Lung (tissue), 11 donors: ENCODE measurements at regions not wholly inside any gene's neighbourhood (a gene's known extent, or its start where the extent isn't known, plus 50 kb on each side); places are given as distances from the start of the nearest gene placed in this dataset.

Experiments used
- ATAC-seq: fragments of 200-7000 bp; cut with Tn5 transposase; one replicate; pipeline ENCODE4 v1.9.1; 2020; ENCODE audit warnings: moderate number of reproducible peaks; ENCODE audit not compliant: insufficient read depth, low FRiP score
- DNase-seq, 3 donors: peaks; one replicate each; pipeline ENCODE4 v3.0.0-alpha.2; 2013 to 2017
- H3K27ac ChIP-seq, 2 donors: one replicate each; pipeline ENCODE4 v1.5.1; 2013; ENCODE audit warnings: mild to moderate bottlenecking in 2 of 2, moderate library complexity in 2 of 2, control low read depth in 1 of 2, inconsistent platforms in 1 of 2, low read depth in 1 of 2, low read length in 1 of 2
- H3K27me3 ChIP-seq, 3 donors: one replicate each; pipeline ENCODE4 v1.5.1; 2013; ENCODE audit warnings: low read length in 2 of 3; ENCODE audit not compliant: control insufficient read depth in 3 of 3, insufficient read depth in 3 of 3
- H3K36me3 ChIP-seq, 4 donors: one replicate each; pipeline ENCODE4 v1.5.1; 2013; ENCODE audit warnings: low read length in 4 of 4, mild to moderate bottlenecking in 1 of 4, moderate library complexity in 1 of 4; ENCODE audit not compliant: control insufficient read depth in 4 of 4, insufficient read depth in 4 of 4
- H3K4me1 ChIP-seq, 5 donors: one replicate each; pipeline ENCODE4 v1.5.1; 2013; ENCODE audit warnings: low read length in 5 of 5, mild to moderate bottlenecking in 2 of 5, moderate library complexity in 1 of 5; ENCODE audit not compliant: control insufficient read depth in 5 of 5, insufficient read depth in 5 of 5
- H3K4me3 ChIP-seq: one replicate; pipeline ENCODE4 v1.5.1; 2013; ENCODE audit warnings: mild to moderate bottlenecking, control low read depth, moderate library complexity
- H3K9ac ChIP-seq, 2 donors: one replicate each; pipeline ENCODE4 v1.5.1; 2013; ENCODE audit warnings: low read length in 2 of 2, control low read depth in 1 of 2; ENCODE audit not compliant: insufficient read depth in 1 of 2
- H3K9me3 ChIP-seq, 4 donors: one replicate each; pipeline ENCODE4 v1.5.1; 2013; ENCODE audit warnings: low read length in 3 of 4, mild to moderate bottlenecking in 1 of 4, moderate library complexity in 1 of 4; ENCODE audit not compliant: control insufficient read depth in 4 of 4, insufficient read depth in 3 of 4
- CTCF ChIP-seq: IDR thresholded peaks from 2 replicates; pipeline ENCODE4 v1.5.1; 2012; ENCODE audit warnings: mild to moderate bottlenecking; ENCODE audit errors: control extremely low read depth, extremely low read depth
- WGBS, 2 donors: extraction: QIAGEN DNeasy Blood & Tissue Kit; methylation state at CpG; one replicate each; pipeline ENCODE4 v1.1.7; 2013; 5-methylcytosine and 5-hydroxymethylcytosine counted together
- donor health status: control.
- donor health status: control.
- donor health status: Bipolar disorder and iron deficiency.
- donor health status: healthy.
- donor health status: DM: yes; HTN: yes; CAD: no.

- Histone ChIP-seq H3K36me3 (no peaks in the 10 kb centered on the region), H3K4me1 (no peaks in the 10 kb centered on the region), H3K9ac (no peak overlapping the region), H3K27ac (no peak overlapping the region), H3K4me3 (no peak overlapping the region), H3K9me3 (no peaks in the 10 kb centered on the region), H3K27me3 (no peaks in the 10 kb centered on the region)
- ATAC-seq (no peak), DNase-seq (peak in 1 of 3 donors; percentile 4)
- TF ChIP-seq CTCF: no peak
- 86 to 87% methylated on average over 3 of the region's 3 CpGs for WGBS, 2 donors
Measured at GRCh38 chr2:13884291-13884976, 748.1 kb upstream of the LRATD1 start.

DNA sequence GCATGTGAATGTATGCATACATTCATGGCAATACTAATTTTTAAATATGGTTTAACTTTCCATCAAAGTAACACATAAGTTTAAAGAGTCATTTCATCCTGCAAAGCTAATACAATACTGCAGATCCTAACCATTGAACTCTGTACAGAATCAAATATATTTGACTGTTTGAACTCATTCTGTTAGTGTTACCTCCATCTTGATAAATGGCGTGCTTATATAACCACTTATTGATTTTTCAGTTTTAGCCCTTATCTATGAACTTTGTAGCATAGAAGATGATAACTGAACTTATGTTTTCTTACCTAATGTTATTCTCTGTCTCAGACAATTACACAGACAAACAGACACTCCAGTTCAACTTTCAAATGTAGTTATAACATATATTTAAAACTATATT is 731.0 kb upstream of the LRATD1 start:
- ATAC-seq: no peak

GRCh38 chr2:13905831-13906230 is 726.7 kb upstream of the LRATD1 start:
- 83 to 89% methylated on average over 2 of the region's 2 CpGs for WGBS, 2 donors
- no peak for ATAC-seq
- H3K9me3 ChIP-seq: no peaks in the 10 kb centered on the region
- no peak overlapping the region for H3K9ac ChIP-seq
- no peak for TF ChIP-seq CTCF
- H3K4me1 ChIP-seq: no peaks in the 10 kb centered on the region
- DNase-seq: no peak
- H3K27ac ChIP-seq: no peak overlapping the region
- no peak overlapping the region for H3K4me3 ChIP-seq
- H3K27me3 ChIP-seq: no peaks in the 10 kb centered on the region
- no peaks in the 10 kb centered on the region for H3K36me3 ChIP-seq

More for the DNA sequence above, 731.0 kb upstream of the LRATD1 start:
- WGBS, 2 donors: 84 to 87% methylated on average over 1 of the region's 1 CpG
- Histone ChIP-seq H3K9ac (no peak overlapping the region), H3K36me3 (no peaks in the 10 kb centered on the region), H3K4me3 (no peak overlapping the region), H3K27ac (no peak overlapping the region), H3K4me1 (no peaks in the 10 kb centered on the region), H3K9me3 (peaks cover 0 to 6% (median 0%) of the 10 kb centered on the region in 4 donors), H3K27me3 (no peaks in the 10 kb centered on the region)
- DNase-seq: no peak
- no peak for TF ChIP-seq CTCF

DNA sequence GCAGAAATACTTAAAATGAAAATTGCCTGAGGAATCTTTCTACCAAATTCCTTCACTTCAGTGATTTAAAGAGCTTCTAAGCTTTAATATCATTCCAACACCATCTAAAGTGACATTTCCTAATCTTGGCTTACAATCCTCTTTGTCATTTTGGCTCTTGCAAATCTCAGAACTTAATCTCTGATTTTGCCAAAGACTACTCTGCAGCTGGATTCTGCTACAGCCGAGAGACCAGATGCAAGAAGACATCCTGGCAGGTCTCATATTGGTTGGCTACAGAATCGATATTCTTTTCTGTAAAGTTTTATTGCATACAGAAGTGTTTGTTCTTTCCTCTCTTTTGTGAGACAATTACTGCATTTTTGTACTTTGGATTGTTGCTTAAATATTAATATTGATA is 716.5 kb upstream of the LRATD1 start:
- no peak for TF ChIP-seq CTCF
- Histone ChIP-seq H3K36me3 (no peaks in the 10 kb centered on the region), H3K9me3 (no peaks in the 10 kb centered on the region), H3K27ac (no peak overlapping the region), H3K9ac (no peak overlapping the region), H3K4me1 (peaks cover 0 to 2% (median 0%) of the 10 kb centered on the region in 5 donors), H3K27me3 (no peaks in the 10 kb centered on the region), H3K4me3 (no peak overlapping the region)
- 76 to 79% methylated on average over 2 of the region's 2 CpGs for WGBS, 2 donors
- ATAC-seq (no peak), DNase-seq (peak in 2 of 3 donors; percentile 0 to 2)
